SK-N-MC (cell line): ENCODE measurements at regions not wholly inside any gene's neighbourhood (a gene's known extent, or its start where the extent isn't known, plus 50 kb on each side); places are given as distances from the start of the nearest gene placed in this dataset.

Source experiments
- EZH2 ChIP-seq: fragments of 200-600 bp; sonication (generic); IDR thresholded peaks from one replicate; pipeline ENCODE4 v1.6.1; 2017; ENCODE audit warnings: antibody characterized with exemption
- POLR2AphosphoS5 ChIP-seq: IDR thresholded peaks from 2 replicates; pipeline ENCODE4 v1.6.1; 2012; ENCODE audit warnings: mild to moderate bottlenecking, low read depth, low read length, borderline replicate concordance

GRCh38 chr3:72269475-72269874, 484.5 kb upstream of the PROK2 start:
- TF ChIP-seq EZH2 (no peak), POLR2AphosphoS5 (no peak)
